DND-41 (cell line): ENCODE measurements at regions not wholly inside any gene's neighbourhood (a gene's known extent, or its start where the extent isn't known, plus 50 kb on each side); places are given as distances from the start of the nearest gene placed in this dataset.

Source experiments
- EZH2 ChIP-seq: IDR thresholded peaks from 3 replicates; pipeline ENCODE4 v1.6.1; 2012; ENCODE audit warnings: borderline replicate concordance, low read depth, mild to moderate bottlenecking, moderate library complexity, low read length, inconsistent platforms; ENCODE audit not compliant: severe bottlenecking
- TF ChIP-seq, protein P1 (sequence below): IDR thresholded peaks from 2 replicates; pipeline ENCODE4 v1.5.1; 2012; ENCODE audit warnings: borderline replicate concordance, low read length, moderate library complexity, mild to moderate bottlenecking; ENCODE audit not compliant: poor library complexity, severe bottlenecking; ENCODE audit errors: extremely low read depth

DNA sequence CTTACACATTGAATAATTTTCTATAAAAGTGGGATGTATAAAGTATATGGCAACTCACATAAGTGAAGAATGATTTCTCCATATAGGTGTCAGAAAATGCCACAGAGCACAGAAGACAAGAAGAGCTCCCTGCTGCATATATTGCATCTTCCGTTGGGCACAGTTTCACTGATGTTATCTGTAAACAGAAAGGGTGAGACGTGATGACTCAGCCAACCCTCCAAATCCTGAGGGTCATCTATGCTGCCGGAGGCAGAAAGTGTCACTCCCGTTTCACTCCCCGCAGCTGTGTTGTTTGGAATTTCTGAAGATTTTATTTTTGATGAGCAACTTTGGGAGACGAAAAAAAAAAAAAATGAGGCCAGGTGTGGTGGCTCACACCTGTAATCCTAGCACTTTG lies 644.1 kb downstream of the C6orf118 start:
- TF ChIP-seq, protein P1, sequence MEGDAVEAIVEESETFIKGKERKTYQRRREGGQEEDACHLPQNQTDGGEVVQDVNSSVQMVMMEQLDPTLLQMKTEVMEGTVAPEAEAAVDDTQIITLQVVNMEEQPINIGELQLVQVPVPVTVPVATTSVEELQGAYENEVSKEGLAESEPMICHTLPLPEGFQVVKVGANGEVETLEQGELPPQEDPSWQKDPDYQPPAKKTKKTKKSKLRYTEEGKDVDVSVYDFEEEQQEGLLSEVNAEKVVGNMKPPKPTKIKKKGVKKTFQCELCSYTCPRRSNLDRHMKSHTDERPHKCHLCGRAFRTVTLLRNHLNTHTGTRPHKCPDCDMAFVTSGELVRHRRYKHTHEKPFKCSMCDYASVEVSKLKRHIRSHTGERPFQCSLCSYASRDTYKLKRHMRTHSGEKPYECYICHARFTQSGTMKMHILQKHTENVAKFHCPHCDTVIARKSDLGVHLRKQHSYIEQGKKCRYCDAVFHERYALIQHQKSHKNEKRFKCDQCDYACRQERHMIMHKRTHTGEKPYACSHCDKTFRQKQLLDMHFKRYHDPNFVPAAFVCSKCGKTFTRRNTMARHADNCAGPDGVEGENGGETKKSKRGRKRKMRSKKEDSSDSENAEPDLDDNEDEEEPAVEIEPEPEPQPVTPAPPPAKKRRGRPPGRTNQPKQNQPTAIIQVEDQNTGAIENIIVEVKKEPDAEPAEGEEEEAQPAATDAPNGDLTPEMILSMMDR = no peak
- TF ChIP-seq EZH2 = no peak
